Glutamatergic neuron (in vitro differentiated cells): ENCODE measurements at regions not wholly inside any gene's neighbourhood (a gene's known extent, or its start where the extent isn't known, plus 50 kb on each side); places are given as distances from the start of the nearest gene placed in this dataset.

Experiments
- DNase-seq: peaks from one replicate; pipeline ENCODE4 v3.0.0; 2022
- H3K27ac Mint-ChIP-seq: one replicate; pipeline ENCODE4 v1.8.0; 2020; ENCODE audit warnings: mild to moderate bottlenecking, mixed read lengths, inconsistent platforms; ENCODE audit not compliant: unreplicated experiment
- H3K27me3 Mint-ChIP-seq: one replicate; pipeline ENCODE4 v1.8.0; 2020; ENCODE audit warnings: mild to moderate bottlenecking, moderate library complexity, mixed read lengths, inconsistent platforms; ENCODE audit not compliant: unreplicated experiment
- H3K36me3 Mint-ChIP-seq: one replicate; pipeline ENCODE4 v1.8.0; 2020; ENCODE audit warnings: mild to moderate bottlenecking, mixed read lengths, inconsistent platforms; ENCODE audit not compliant: unreplicated experiment
- H3K4me1 Mint-ChIP-seq: one replicate; pipeline ENCODE4 v1.8.0; 2020; ENCODE audit warnings: mild to moderate bottlenecking, low read depth, mixed read lengths, inconsistent platforms; ENCODE audit not compliant: unreplicated experiment
- H3K4me3 Mint-ChIP-seq: one replicate; pipeline ENCODE4 v1.8.0; 2020; ENCODE audit warnings: mild to moderate bottlenecking, mixed read lengths, inconsistent platforms; ENCODE audit not compliant: unreplicated experiment
- H3K9me3 Mint-ChIP-seq: one replicate; pipeline ENCODE4 v1.8.0; 2020; ENCODE audit warnings: mild to moderate bottlenecking, moderate library complexity, mixed read lengths, inconsistent platforms; ENCODE audit not compliant: unreplicated experiment
- TF ChIP-seq, protein P1 (sequence below): fragments of 200-600 bp; sonication (generic); IDR thresholded peaks from one replicate; pipeline ENCODE4 v1.5.0; 2021; ENCODE audit not compliant: partially characterized antibody, unreplicated experiment

DNA sequence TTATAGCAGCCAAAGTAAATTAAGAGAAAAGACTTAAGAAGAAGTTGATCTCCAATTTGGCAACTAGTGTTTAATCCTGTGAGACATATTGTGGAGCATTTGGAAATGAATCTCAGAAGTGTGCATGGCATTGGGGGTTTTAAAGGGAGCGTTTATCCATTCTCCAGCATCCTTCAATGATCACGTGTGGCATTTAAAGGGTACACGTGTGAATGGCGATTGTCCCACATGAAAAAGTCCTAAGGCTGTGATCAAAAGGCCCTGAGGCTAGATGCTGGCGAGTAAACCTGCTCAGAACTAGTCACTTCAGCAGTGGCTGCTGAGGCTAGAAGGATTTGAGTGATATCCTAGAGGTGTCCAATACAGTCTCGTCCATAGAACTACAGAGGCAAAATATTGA lies 315.6 kb upstream of the CDH9 start:
- TF ChIP-seq, protein P1, sequence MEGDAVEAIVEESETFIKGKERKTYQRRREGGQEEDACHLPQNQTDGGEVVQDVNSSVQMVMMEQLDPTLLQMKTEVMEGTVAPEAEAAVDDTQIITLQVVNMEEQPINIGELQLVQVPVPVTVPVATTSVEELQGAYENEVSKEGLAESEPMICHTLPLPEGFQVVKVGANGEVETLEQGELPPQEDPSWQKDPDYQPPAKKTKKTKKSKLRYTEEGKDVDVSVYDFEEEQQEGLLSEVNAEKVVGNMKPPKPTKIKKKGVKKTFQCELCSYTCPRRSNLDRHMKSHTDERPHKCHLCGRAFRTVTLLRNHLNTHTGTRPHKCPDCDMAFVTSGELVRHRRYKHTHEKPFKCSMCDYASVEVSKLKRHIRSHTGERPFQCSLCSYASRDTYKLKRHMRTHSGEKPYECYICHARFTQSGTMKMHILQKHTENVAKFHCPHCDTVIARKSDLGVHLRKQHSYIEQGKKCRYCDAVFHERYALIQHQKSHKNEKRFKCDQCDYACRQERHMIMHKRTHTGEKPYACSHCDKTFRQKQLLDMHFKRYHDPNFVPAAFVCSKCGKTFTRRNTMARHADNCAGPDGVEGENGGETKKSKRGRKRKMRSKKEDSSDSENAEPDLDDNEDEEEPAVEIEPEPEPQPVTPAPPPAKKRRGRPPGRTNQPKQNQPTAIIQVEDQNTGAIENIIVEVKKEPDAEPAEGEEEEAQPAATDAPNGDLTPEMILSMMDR, result no peak
- Mint-ChIP-seq H3K4me1 (no peaks in the 10 kb centered on the region), H3K27me3 (no peaks in the 10 kb centered on the region), H3K27ac (no peak overlapping the region), H3K4me3 (no peak overlapping the region), H3K36me3 (no peaks in the 10 kb centered on the region), H3K9me3 (no peaks in the 10 kb centered on the region)
- no peak for DNase-seq

DNA sequence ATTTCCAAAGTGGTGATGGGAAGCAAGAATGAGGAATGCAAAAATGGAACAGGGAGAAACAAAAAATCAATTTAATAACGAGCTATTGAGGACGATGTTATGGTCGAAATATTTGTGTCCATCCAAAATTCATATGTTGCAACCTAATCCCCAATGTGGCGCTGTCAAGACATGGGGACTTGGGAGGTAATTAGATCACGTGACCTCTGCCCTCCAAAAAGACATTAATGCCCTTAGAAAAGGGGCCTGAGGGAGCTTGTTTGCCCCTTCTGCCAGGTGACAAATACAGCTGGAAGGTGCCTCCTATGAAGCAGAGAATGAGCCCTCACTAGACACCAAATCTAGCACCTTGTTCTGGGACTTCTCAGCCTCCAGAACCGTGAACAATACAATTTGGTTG lies 315.2 kb upstream of the CDH9 start:
- TF ChIP-seq, protein P1, result no peak
- no peak for DNase-seq
- Mint-ChIP-seq H3K4me3 (no peak overlapping the region), H3K27ac (no peak overlapping the region), H3K36me3 (no peaks in the 10 kb centered on the region), H3K4me1 (no peaks in the 10 kb centered on the region), H3K27me3 (no peaks in the 10 kb centered on the region), H3K9me3 (no peaks in the 10 kb centered on the region)

DNA sequence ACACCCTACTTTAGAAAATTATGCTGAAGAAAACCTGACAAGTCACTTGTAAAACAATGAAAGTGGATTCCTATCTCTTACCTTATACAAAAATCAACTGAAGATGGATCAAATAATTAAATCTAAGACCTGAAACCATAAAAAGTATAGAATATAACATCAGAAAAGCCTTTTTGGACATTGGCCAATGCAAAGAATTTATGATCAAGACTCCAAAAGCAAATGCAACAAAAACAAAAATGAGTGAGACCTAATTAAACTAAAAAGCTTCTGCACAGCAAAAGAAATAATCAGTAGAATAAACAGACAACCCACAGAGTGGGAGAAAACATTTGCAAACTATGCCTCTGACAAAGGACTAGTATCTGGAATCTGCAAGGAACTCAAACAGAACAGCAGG lies 303.0 kb upstream of the CDH9 start:
- no peak overlapping the region for H3K27ac Mint-ChIP-seq
- H3K4me3 Mint-ChIP-seq, result no peak overlapping the region
- TF ChIP-seq, protein P1, result no peak
- H3K4me1 Mint-ChIP-seq, result peaks cover 2% of the 10 kb centered on the region
- no peaks in the 10 kb centered on the region for H3K36me3 Mint-ChIP-seq
- DNase-seq, result no peak
- peaks cover 4% of the 10 kb centered on the region for H3K9me3 Mint-ChIP-seq
- H3K27me3 Mint-ChIP-seq, result no peaks in the 10 kb centered on the region

- no peaks in the 10 kb centered on the region for H3K36me3 Mint-ChIP-seq
- no peaks in the 10 kb centered on the region for H3K27me3 Mint-ChIP-seq
- H3K27ac Mint-ChIP-seq, result no peak overlapping the region
- H3K4me3 Mint-ChIP-seq, result no peak overlapping the region
- TF ChIP-seq, protein P1, result no peak
- no peaks in the 10 kb centered on the region for H3K4me1 Mint-ChIP-seq
- peaks cover 4% of the 10 kb centered on the region for H3K9me3 Mint-ChIP-seq
- DNase-seq, result no peak
Observed at GRCh38 chr5:27336817-27337216, 298.4 kb upstream of the CDH9 start.

GRCh38 chr5:27328480-27328879 lies 290.1 kb upstream of the CDH9 start:
- Mint-ChIP-seq H3K4me3 (no peak overlapping the region), H3K36me3 (no peaks in the 10 kb centered on the region), H3K4me1 (no peaks in the 10 kb centered on the region), H3K9me3 (no peaks in the 10 kb centered on the region), H3K27ac (no peak overlapping the region), H3K27me3 (no peaks in the 10 kb centered on the region)
- TF ChIP-seq, protein P1, result no peak
- DNase-seq, result no peak
